ENCODE measurements at regions not wholly inside any gene's neighbourhood (a gene's known extent, or its start where the extent isn't known, plus 50 kb on each side); places are given as distances from the start of the nearest gene placed in this dataset.

GRCh38 chr5:84650429-84650828, 265.7 kb upstream of the EDIL3 start:
- TF ChIP-seq CTCF (conservative IDR thresholded peaks at IDR 0.05), result no peak

GRCh38 chr5:84647581-84647980, 262.9 kb upstream of the EDIL3 start:
- H3K27ac ChIP-seq, result no peak overlapping the region
- no peak for TF ChIP-seq CTCF (conservative IDR thresholded peaks at IDR 0.05)

More at GRCh38 chr5:84650429-84650828, 265.7 kb upstream of the EDIL3 start:
- no peak overlapping the region for H3K27ac ChIP-seq

- H3K27ac ChIP-seq, result no peak overlapping the region
- no peak for TF ChIP-seq CTCF (conservative IDR thresholded peaks at IDR 0.05)
Measured at GRCh38 chr5:84642795-84643194, 258.1 kb upstream of the EDIL3 start.

- H3K27ac ChIP-seq, result no peak overlapping the region
- TF ChIP-seq CTCF (conservative IDR thresholded peaks at IDR 0.05), result no peak
Measured at GRCh38 chr5:84642324-84642723, 257.6 kb upstream of the EDIL3 start.

- H3K27ac ChIP-seq, result no peak overlapping the region
- TF ChIP-seq CTCF (conservative IDR thresholded peaks at IDR 0.05), result no peak
Measured at GRCh38 chr5:84637662-84638375, 253.1 kb upstream of the EDIL3 start.

- no peak overlapping the region for H3K27ac ChIP-seq
- no peak for TF ChIP-seq CTCF (conservative IDR thresholded peaks at IDR 0.05)
Measured at GRCh38 chr5:84635235-84636055, 250.8 kb upstream of the EDIL3 start.

GRCh38 chr5:84634256-84634655, 249.6 kb upstream of the EDIL3 start:
- H3K27ac ChIP-seq, result no peak overlapping the region
- TF ChIP-seq CTCF (conservative IDR thresholded peaks at IDR 0.05), result no peak
